H1 (cell line): ENCODE measurements at regions not wholly inside any gene's neighbourhood (a gene's known extent, or its start where the extent isn't known, plus 50 kb on each side); places are given as distances from the start of the nearest gene placed in this dataset.

Source experiments
- CTCF ChIA-PET: fragments of 300-600 bp; sonication (Branson Sonifier 250); formaldehyde crosslinking; loops from one replicate; lab custom pipeline; 2021; ENCODE audit not compliant: partially characterized antibody; lab: Charles Lee
- POLR2A ChIA-PET: fragments of 300-600 bp; sonication (Branson Sonifier 250); formaldehyde crosslinking; loops from one replicate; lab custom pipeline; 2021; ENCODE audit warnings: inconsistent platforms; ENCODE audit not compliant: partially characterized antibody; lab: Charles Lee
- DNase-seq, 2 experiments: peaks; one replicate each; pipeline versions ENCODE4 v3.0.0 to v3.0.0-alpha.2; 2010 to 2022; ENCODE audit warnings: low spot score in 2 of 2, low read depth in 1 of 2, mixed read lengths in 1 of 2
- FAIRE-seq: peaks from 2 replicates; lab custom pipeline; 2011; peaks lifted over from hg19 to GRCh38; lab: Jason Lieb, UNC
- H2AFZ ChIP-seq: 2 replicates; pipeline ENCODE4 v1.8.1; 2012; ENCODE audit warnings: low read length, inconsistent platforms
- H2AK5ac ChIP-seq: 2 replicates; pipeline ENCODE4 v1.6.1; 2013; ENCODE audit warnings: low read depth, low read length
- H2BK120ac ChIP-seq: replicated peaks from 2 replicates; pipeline ENCODE3; 2013; ENCODE audit warnings: low read depth, low read length, inconsistent platforms
- H2BK12ac ChIP-seq: 2 replicates; pipeline ENCODE4 v1.6.1; 2013; ENCODE audit warnings: low read depth, low read length
- H2BK15ac ChIP-seq: 2 replicates; pipeline ENCODE4 v1.6.1; 2013; ENCODE audit warnings: low read length
- H2BK20ac ChIP-seq: 2 replicates; pipeline ENCODE4 v1.6.1; 2013; ENCODE audit warnings: low read length
- H2BK5ac ChIP-seq: 2 replicates; pipeline ENCODE4 v1.6.1; 2013; ENCODE audit warnings: low read depth, low read length
- H3K14ac ChIP-seq: 2 replicates; pipeline ENCODE4 v1.6.1; 2013; ENCODE audit warnings: inconsistent platforms; ENCODE audit not compliant: insufficient read length
- H3K18ac ChIP-seq: 2 replicates; pipeline ENCODE4 v1.6.1; 2013; ENCODE audit warnings: low read length; ENCODE audit errors: extremely low read depth
- H3K23ac ChIP-seq: 2 replicates; pipeline ENCODE4 v1.6.1; 2013; ENCODE audit warnings: inconsistent platforms; ENCODE audit not compliant: insufficient read length
- H3K23me2 ChIP-seq: 2 replicates; pipeline ENCODE4 v1.6.1; 2013; ENCODE audit warnings: low read depth, low read length
- H3K27ac ChIP-seq: 2 replicates; pipeline ENCODE4 v1.6.1; 2011; ENCODE audit warnings: low read depth, low read length, inconsistent platforms
- H3K27me3 ChIP-seq, 4 experiments: replicated peaks in 1 of 4; 1 replicate in 1 of 4; 2 replicates in 3 of 4; pipeline versions ENCODE4 v1.6.1 to v1.8.1; 2011 to 2013; ENCODE audit warnings: low read length in 3 of 4, mild to moderate bottlenecking in 3 of 4, inconsistent platforms in 2 of 4, mixed read lengths in 2 of 4, moderate library complexity in 1 of 4; ENCODE audit not compliant: control insufficient read depth in 3 of 4, insufficient read depth in 3 of 4; ENCODE audit errors: extremely low read depth in 1 of 4
- H3K36me3 ChIP-seq, 4 experiments: 2 replicates each; pipeline versions ENCODE4 v1.6.1 to v1.8.1; 2011 to 2013; ENCODE audit warnings: mild to moderate bottlenecking in 4 of 4, low read length in 3 of 4, moderate library complexity in 2 of 4, control low read depth in 1 of 4, inconsistent platforms in 1 of 4; ENCODE audit not compliant: insufficient read depth in 4 of 4, control insufficient read depth in 2 of 4
- H3K4ac ChIP-seq: replicated peaks from 2 replicates; pipeline ENCODE3; 2013; ENCODE audit warnings: low read length, low read depth, mixed read lengths, inconsistent platforms; ENCODE audit not compliant: insufficient read length
- H3K4me1 ChIP-seq, 4 experiments: replicated peaks in 1 of 4; 1 replicate in 1 of 4; 2 replicates in 3 of 4; pipeline versions ENCODE4 v1.6.1 to v1.8.1; 2011 to 2013; ENCODE audit warnings: low read length in 3 of 4, inconsistent platforms in 2 of 4, mixed read lengths in 1 of 4; ENCODE audit not compliant: insufficient read depth in 4 of 4, control insufficient read depth in 3 of 4
- H3K4me2 ChIP-seq, 2 experiments: 2 replicates each; pipeline versions ENCODE4 v1.6.1 to v1.8.1; 2011 to 2013; ENCODE audit warnings: low read depth in 2 of 2, low read length in 2 of 2, control low read depth in 1 of 2, inconsistent platforms in 1 of 2, mild to moderate bottlenecking in 1 of 2; ENCODE audit not compliant: insufficient read depth in 1 of 2
- H3K4me3 ChIP-seq, 4 experiments: fragments of 200-600, 300-600 bp in 1 of 4; sonication (generic), shearing (Covaris generic), sonication (Bioruptor Twin) in 1 of 4; 2 replicates each; pipeline versions ENCODE4 v1.5.1 to v1.8.1; 2011 to 2016; ENCODE audit warnings: low read length in 4 of 4, low read depth in 3 of 4, control low read depth in 2 of 4, inconsistent platforms in 2 of 4, mild to moderate bottlenecking in 2 of 4, mixed read lengths in 1 of 4, moderate library complexity in 1 of 4; ENCODE audit not compliant: insufficient read depth in 2 of 4; ENCODE audit errors: extremely low read depth in 1 of 4
- H3K56ac ChIP-seq: replicated peaks from 2 replicates; pipeline ENCODE3; 2013; ENCODE audit warnings: low read depth, mild to moderate bottlenecking, mixed read lengths, low read length, inconsistent platforms; ENCODE audit not compliant: insufficient read length
- H3K79me1 ChIP-seq: 2 replicates; pipeline ENCODE4 v1.6.1; 2013; ENCODE audit warnings: low read depth, low read length, control low read depth
- H3K79me2 ChIP-seq, 2 experiments: 2 replicates each; pipeline versions ENCODE4 v1.6.1 to v1.8.1; 2012 to 2013; ENCODE audit warnings: low read length in 2 of 2, mild to moderate bottlenecking in 2 of 2, inconsistent platforms in 1 of 2; ENCODE audit not compliant: insufficient read depth in 2 of 2, control insufficient read depth in 1 of 2
- H3K9ac ChIP-seq, 4 experiments: replicated peaks in 1 of 4; 1 replicate in 1 of 4; 2 replicates in 3 of 4; pipeline versions ENCODE4 v1.6.1 to v1.8.1; 2011 to 2013; ENCODE audit warnings: low read depth in 3 of 4, low read length in 3 of 4, control low read depth in 2 of 4, mild to moderate bottlenecking in 2 of 4, moderate library complexity in 2 of 4, inconsistent platforms in 1 of 4; ENCODE audit errors: extremely low read depth in 1 of 4
- H3K9me3 ChIP-seq, 2 experiments: 2 replicates each; pipeline versions ENCODE4 v1.6.1 to v1.8.1; 2012 to 2013; ENCODE audit warnings: mild to moderate bottlenecking in 2 of 2, moderate library complexity in 2 of 2, control low read depth in 1 of 2, inconsistent platforms in 1 of 2, low read depth in 1 of 2, low read length in 1 of 2, mixed read lengths in 1 of 2; ENCODE audit not compliant: insufficient read depth in 2 of 2
- H4K20me1 ChIP-seq, 2 experiments: replicated peaks in 1 of 2; 2 replicates each; pipeline versions ENCODE3 to v1.8.1; 2011 to 2013; ENCODE audit warnings: inconsistent platforms in 2 of 2, low read length in 2 of 2, mild to moderate bottlenecking in 1 of 2; ENCODE audit not compliant: insufficient read depth in 2 of 2, control insufficient read depth in 1 of 2
- H4K5ac ChIP-seq: 2 replicates; pipeline ENCODE4 v1.6.1; 2013; ENCODE audit warnings: low read length, low read depth, mixed read lengths, inconsistent platforms; ENCODE audit not compliant: insufficient read length
- H4K8ac ChIP-seq: 2 replicates; pipeline ENCODE4 v1.8.0; 2013; ENCODE audit warnings: mild to moderate bottlenecking, moderate library complexity, low read length, inconsistent platforms; ENCODE audit not compliant: insufficient read depth; ENCODE audit errors: extremely low read depth
- H4K91ac ChIP-seq: replicated peaks from 2 replicates; pipeline ENCODE3; 2013; ENCODE audit warnings: low read length, mixed read lengths, inconsistent platforms; ENCODE audit not compliant: insufficient read length
- BACH1 ChIP-seq: IDR thresholded peaks from 2 replicates; pipeline ENCODE4 v1.6.1; 2012; ENCODE audit warnings: low read length, improper control_type of control experiment
- CBX8 ChIP-seq: fragments of 300-800, 300-1000 bp; sonication (generic); IDR thresholded peaks from 2 replicates; pipeline ENCODE4 v1.7.1; 2016; ENCODE audit warnings: low read depth, low read length, borderline replicate concordance
- CHD1 ChIP-seq: IDR thresholded peaks from 2 replicates; pipeline ENCODE4 v1.6.1; 2012; ENCODE audit warnings: low read depth, low read length, improper control_type of control experiment
- CTBP2 ChIP-seq: IDR thresholded peaks from 2 replicates; pipeline ENCODE4 v1.7.0; 2011; ENCODE audit warnings: borderline replicate concordance, mild to moderate bottlenecking, moderate library complexity, mixed read lengths, low read length; ENCODE audit not compliant: insufficient read depth, insufficient read length
- GTF2F1 ChIP-seq: IDR thresholded peaks from 2 replicates; pipeline ENCODE4 v1.6.1; 2012; ENCODE audit warnings: low read depth, low read length, improper control_type of control experiment, borderline replicate concordance
- HDAC6 ChIP-seq: IDR thresholded peaks from one replicate; pipeline ENCODE4 v1.7.1; 2012; ENCODE audit warnings: low read depth, mild to moderate bottlenecking, inconsistent platforms, low read length, moderate library complexity
- JUND ChIP-seq: IDR thresholded peaks from 2 replicates; pipeline ENCODE4 v1.6.1; 2011; ENCODE audit warnings: mild to moderate bottlenecking, improper control_type of control experiment, low read length
- KDM4A ChIP-seq: IDR thresholded peaks from one replicate; pipeline ENCODE4 v1.7.1; 2012; ENCODE audit warnings: low read depth, mild to moderate bottlenecking, moderate library complexity, low read length, inconsistent platforms; ENCODE audit not compliant: severe bottlenecking
- RBBP5 ChIP-seq: IDR thresholded peaks from 2 replicates; pipeline ENCODE4 v1.7.1; 2012; ENCODE audit warnings: low read depth, mild to moderate bottlenecking, inconsistent platforms, low read length, moderate library complexity, borderline replicate concordance
- SAP30 ChIP-seq: fragments of 300-600 bp; sonication (generic); IDR thresholded peaks from 2 replicates; pipeline ENCODE4 v1.7.1; 2012; ENCODE audit warnings: low read length, moderate library complexity, mild to moderate bottlenecking, inconsistent platforms; ENCODE audit not compliant: insufficient read depth, insufficient replicate concordance
- SP1 ChIP-seq: IDR thresholded peaks from 2 replicates; pipeline ENCODE4 v1.6.1; 2011; ENCODE audit warnings: low read depth, low read length
- SUZ12 ChIP-seq: fragments of 200-600 bp; sonication (generic); IDR thresholded peaks from 2 replicates; pipeline ENCODE4 v1.6.1; 2012; ENCODE audit warnings: mild to moderate bottlenecking, inconsistent platforms, low read length, moderate library complexity, mixed read lengths
- TAF1 ChIP-seq: IDR thresholded peaks from 2 replicates; pipeline ENCODE4 v1.6.1; 2011; ENCODE audit warnings: mild to moderate bottlenecking, low read depth, low read length
- YY1 ChIP-seq: IDR thresholded peaks from 2 replicates; pipeline ENCODE4 v1.6.1; 2011; ENCODE audit warnings: low read depth, mild to moderate bottlenecking, low read length
- WGBS, 2 experiments: shearing (Covaris generic) in 1 of 2; methylation state at CpG; one replicate each; pipeline versions ENCODE4 v1.1.6 to v1.1.7; 2013 to 2015; ENCODE audit warnings: low lambda C conversion rate in 2 of 2, mixed read lengths in 2 of 2, inconsistent platforms in 1 of 2, low coverage in 1 of 2, missing lambda C conversion rate in 1 of 2; ENCODE audit not compliant: insufficient replicate concordance in 2 of 2, insufficient coverage in 1 of 2, insufficient read length in 1 of 2; ENCODE audit errors: extremely low coverage in 1 of 2, missing lambda C conversion rate in 1 of 2; 5-methylcytosine and 5-hydroxymethylcytosine counted together
- TF ChIP-seq, protein P1 (sequence below): IDR thresholded peaks from 2 replicates; pipeline ENCODE4 v1.6.1; 2011; ENCODE audit warnings: low read depth, mild to moderate bottlenecking, low read length; ENCODE audit not compliant: insufficient read depth

DNA sequence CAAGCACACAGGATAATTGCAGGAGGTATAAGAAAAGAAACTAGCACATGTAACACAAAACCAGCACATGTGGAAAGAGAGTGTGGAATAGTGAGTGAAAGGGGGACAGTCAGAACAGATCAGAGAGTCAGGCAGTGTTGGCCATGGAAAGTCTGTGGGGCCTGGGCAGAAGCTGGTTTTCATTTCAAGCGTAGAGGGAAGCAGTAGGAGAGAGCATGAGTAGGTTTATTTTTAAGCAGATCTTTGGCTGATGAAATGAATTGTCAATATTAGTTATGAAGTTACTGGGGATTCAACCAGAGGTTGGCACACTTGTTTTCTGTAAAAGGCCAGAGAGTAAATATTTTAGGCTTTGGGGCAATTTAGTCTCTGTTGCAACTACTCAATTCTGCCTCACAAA, 283.1 kb downstream of the SMARCA2 start:
- Histone ChIP-seq H3K79me1 (no peaks in the 10 kb centered on the region), H3K56ac (no peak overlapping the region), H4K20me1 (no peaks in the 10 kb centered on the region), H2BK120ac (no peak overlapping the region), H3K9ac (no peak overlapping the region), H3K4me2 (no peak overlapping the region), H4K8ac (no peak overlapping the region), H3K14ac (no peak overlapping the region), H3K9me3 (peaks cover 6 to 7% of the 10 kb centered on the region in 2 experiments; a peak in 1 of 4 replicates), H3K79me2 (no peaks in the 10 kb centered on the region), H2AFZ (no peak overlapping the region), H3K27me3 (no peaks in the 10 kb centered on the region), H2AK5ac (no peak overlapping the region), H3K23me2 (no peaks in the 10 kb centered on the region; the same call in 1 of the 2 replicates), H3K27ac (no peak overlapping the region), H2BK12ac (peak overlapping the region; percentile 56; the same call in 1 of the 2 replicates), H4K91ac (no peak overlapping the region), H3K23ac (no peak overlapping the region), H3K4me3 (no peak overlapping the region), H2BK5ac (no peak overlapping the region), H2BK20ac (no peak overlapping the region), H2BK15ac (no peak overlapping the region), H3K18ac (no peak overlapping the region), H4K5ac (no peak overlapping the region), H3K4ac (no peak overlapping the region), H3K36me3 (no peaks in the 10 kb centered on the region), H3K4me1 (peaks cover 0 to 7% (median 0%) of the 10 kb centered on the region in 4 experiments; a peak in 1 of 7 replicates)
- POLR2A ChIA-PET: no interaction called here
- DNase-seq (peak in 1 of 2 experiments; percentile 1), FAIRE-seq (no peak)
- CTCF ChIA-PET: no interaction called here
- 90% methylated on average over 1 of the region's 1 CpG; no CpG with 5 or more reads in 1 of the 2 experiments for WGBS, 2 experiments
- TF ChIP-seq TAF1: no peak
- TF ChIP-seq, protein P1, sequence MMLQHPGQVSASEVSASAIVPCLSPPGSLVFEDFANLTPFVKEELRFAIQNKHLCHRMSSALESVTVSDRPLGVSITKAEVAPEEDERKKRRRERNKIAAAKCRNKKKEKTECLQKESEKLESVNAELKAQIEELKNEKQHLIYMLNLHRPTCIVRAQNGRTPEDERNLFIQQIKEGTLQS: no peak
- no peak for TF ChIP-seq CBX8
- no peak for TF ChIP-seq CTBP2
- no peak for TF ChIP-seq SP1
- no peak for TF ChIP-seq CHD1
- no peak for TF ChIP-seq SUZ12
- no peak for TF ChIP-seq JUND
- TF ChIP-seq RBBP5: no peak
- no peak for TF ChIP-seq BACH1
- no peak for TF ChIP-seq YY1
- no peak for TF ChIP-seq SAP30
- no peak for TF ChIP-seq HDAC6
- no peak for TF ChIP-seq KDM4A
- no peak for TF ChIP-seq GTF2F1
